OCI-LY1 (cell line): ENCODE measurements at regions not wholly inside any gene's neighbourhood (a gene's known extent, or its start where the extent isn't known, plus 50 kb on each side); places are given as distances from the start of the nearest gene placed in this dataset.

Source experiments
- H2AFZ ChIP-seq: fragments of 200-600 bp; sonication (generic), shearing (Covaris generic); 2 replicates; pipeline ENCODE4 v1.6.0; 2014; ENCODE audit warnings: antibody characterized with exemption, mild to moderate bottlenecking, low read length
- H3F3A ChIP-seq: fragments of 200-600 bp; sonication (generic), shearing (Covaris generic); 2 replicates; pipeline ENCODE4 v1.6.0; 2014; ENCODE audit warnings: mild to moderate bottlenecking, antibody characterized with exemption, low read length, moderate library complexity; ENCODE audit not compliant: insufficient read depth
- H3K27ac ChIP-seq: fragments of 200-600 bp; sonication (generic); 2 replicates; pipeline ENCODE4 v1.5.1; 2014; ENCODE audit warnings: low read length, mixed run types, mild to moderate bottlenecking, low read depth; ENCODE audit not compliant: poor library complexity, severe bottlenecking
- H3K27me3 ChIP-seq: fragments of 200-600 bp; sonication (generic); 2 replicates; pipeline ENCODE4 v1.6.0; 2014; ENCODE audit warnings: antibody characterized with exemption, mild to moderate bottlenecking, low read length, moderate library complexity; ENCODE audit not compliant: insufficient read depth
- H3K36me3 ChIP-seq: fragments of 200-600 bp; sonication (generic); 2 replicates; pipeline ENCODE4 v1.6.1; 2014; ENCODE audit warnings: mild to moderate bottlenecking, antibody characterized with exemption, low read length, moderate library complexity, mixed read lengths; ENCODE audit not compliant: insufficient read depth
- H3K4me1 ChIP-seq: fragments of 200-600 bp; sonication (generic); 2 replicates; pipeline ENCODE4 v1.5.1; 2014; ENCODE audit warnings: mild to moderate bottlenecking, low read length, moderate library complexity; ENCODE audit not compliant: insufficient read depth, severe bottlenecking
- H3K4me2 ChIP-seq: fragments of 200-600 bp; sonication (generic), shearing (Covaris generic); 2 replicates; pipeline ENCODE4 v1.6.1; 2014; ENCODE audit warnings: low read length
- H3K4me3 ChIP-seq: fragments of 200-600 bp; sonication (generic); 2 replicates; pipeline ENCODE4 v1.5.1; 2014; ENCODE audit warnings: low read length, low read depth, mild to moderate bottlenecking, mixed read lengths; ENCODE audit not compliant: poor library complexity, severe bottlenecking
- H3K79me2 ChIP-seq: fragments of 200-600 bp; shearing (Covaris generic); 2 replicates; pipeline ENCODE4 v1.6.1; 2016; ENCODE audit warnings: mixed run types, low read length, mixed read lengths; ENCODE audit not compliant: insufficient read depth
- H3K9ac ChIP-seq: fragments of 200-600 bp; sonication (generic), shearing (Covaris generic); 2 replicates; pipeline ENCODE4 v1.6.1; 2014; ENCODE audit warnings: mild to moderate bottlenecking, low read length, mixed read lengths
- H3K9me2 ChIP-seq: fragments of 200-600 bp; sonication (generic), shearing (Covaris generic); 2 replicates; pipeline ENCODE4 v1.6.1; 2014; ENCODE audit warnings: low read depth, mild to moderate bottlenecking, low read length, mixed read lengths
- H3K9me3 ChIP-seq: fragments of 200-600 bp; shearing (Covaris generic); 2 replicates; pipeline ENCODE4 v1.6.1; 2014; ENCODE audit warnings: low read length, mixed read lengths
- H4K20me1 ChIP-seq: fragments of 200-600 bp; sonication (generic), shearing (Covaris generic); 2 replicates; pipeline ENCODE4 v1.6.0; 2016; ENCODE audit warnings: mild to moderate bottlenecking, low read length; ENCODE audit not compliant: insufficient read depth
- EZH2 ChIP-seq: fragments of 200-600 bp; sonication (generic), shearing (Covaris generic); IDR thresholded peaks from 2 replicates; pipeline ENCODE4 v1.8.0; 2017; ENCODE audit warnings: borderline replicate concordance, mixed run types, mild to moderate bottlenecking, antibody characterized with exemption, low read length, moderate library complexity, mixed read lengths
- TF ChIP-seq, protein P1 (sequence below): fragments of 200-600 bp; sonication (generic), shearing (Covaris generic); IDR thresholded peaks from 2 replicates; pipeline ENCODE4 v1.5.1; 2017; ENCODE audit warnings: mild to moderate bottlenecking, antibody characterized with exemption, low read length, moderate library complexity, mixed read lengths

- no peak overlapping the region for H3K9ac ChIP-seq
- H2AFZ ChIP-seq, result no peak overlapping the region
- no peaks in the 10 kb centered on the region for H3K9me3 ChIP-seq
- no peaks in the 10 kb centered on the region for H3K27me3 ChIP-seq
- H3K4me1 ChIP-seq, result no peaks in the 10 kb centered on the region
- H3F3A ChIP-seq, result no peaks in the 10 kb centered on the region
- no peaks in the 10 kb centered on the region for H3K36me3 ChIP-seq
- H3K27ac ChIP-seq, result no peak overlapping the region
- H3K9me2 ChIP-seq, result no peaks in the 10 kb centered on the region
- TF ChIP-seq, protein P1, sequence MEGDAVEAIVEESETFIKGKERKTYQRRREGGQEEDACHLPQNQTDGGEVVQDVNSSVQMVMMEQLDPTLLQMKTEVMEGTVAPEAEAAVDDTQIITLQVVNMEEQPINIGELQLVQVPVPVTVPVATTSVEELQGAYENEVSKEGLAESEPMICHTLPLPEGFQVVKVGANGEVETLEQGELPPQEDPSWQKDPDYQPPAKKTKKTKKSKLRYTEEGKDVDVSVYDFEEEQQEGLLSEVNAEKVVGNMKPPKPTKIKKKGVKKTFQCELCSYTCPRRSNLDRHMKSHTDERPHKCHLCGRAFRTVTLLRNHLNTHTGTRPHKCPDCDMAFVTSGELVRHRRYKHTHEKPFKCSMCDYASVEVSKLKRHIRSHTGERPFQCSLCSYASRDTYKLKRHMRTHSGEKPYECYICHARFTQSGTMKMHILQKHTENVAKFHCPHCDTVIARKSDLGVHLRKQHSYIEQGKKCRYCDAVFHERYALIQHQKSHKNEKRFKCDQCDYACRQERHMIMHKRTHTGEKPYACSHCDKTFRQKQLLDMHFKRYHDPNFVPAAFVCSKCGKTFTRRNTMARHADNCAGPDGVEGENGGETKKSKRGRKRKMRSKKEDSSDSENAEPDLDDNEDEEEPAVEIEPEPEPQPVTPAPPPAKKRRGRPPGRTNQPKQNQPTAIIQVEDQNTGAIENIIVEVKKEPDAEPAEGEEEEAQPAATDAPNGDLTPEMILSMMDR, result no peak
- TF ChIP-seq EZH2, result no peak
- no peak overlapping the region for H3K4me3 ChIP-seq
- no peaks in the 10 kb centered on the region for H3K79me2 ChIP-seq
- no peak overlapping the region for H3K4me2 ChIP-seq
- H4K20me1 ChIP-seq, result no peaks in the 10 kb centered on the region
Observed at GRCh38 chr10:36301139-36301538, 659.0 kb upstream of the FZD8 start.

DNA sequence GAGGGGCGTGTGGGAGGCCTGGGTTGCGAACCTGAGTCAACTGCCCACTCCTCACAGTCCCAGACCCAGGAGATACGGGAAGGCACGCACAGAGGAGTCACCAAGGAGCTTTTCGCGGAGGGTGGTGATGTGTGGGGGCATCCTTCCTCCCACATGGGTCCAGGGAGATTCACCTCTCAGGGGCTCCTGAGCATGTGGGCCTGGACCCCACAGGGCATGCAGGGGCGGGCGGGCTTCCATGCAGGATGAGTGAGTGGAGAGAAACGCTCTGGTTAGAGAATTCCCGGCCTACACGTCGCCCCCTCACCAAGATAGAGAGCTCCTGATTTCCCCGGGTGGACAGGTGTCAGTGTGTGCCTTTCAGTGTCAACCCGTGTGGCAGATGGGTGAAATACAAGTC is 641.7 kb upstream of the FZD8 start:
- no peak overlapping the region for H3K4me2 ChIP-seq
- H2AFZ ChIP-seq, result no peak overlapping the region
- H3K9me3 ChIP-seq, result peaks cover 4% of the 10 kb centered on the region; the same call in 1 of the 2 replicates
- no peaks in the 10 kb centered on the region for H3K79me2 ChIP-seq
- H3K36me3 ChIP-seq, result no peaks in the 10 kb centered on the region
- H3K27ac ChIP-seq, result no peak overlapping the region
- no peaks in the 10 kb centered on the region for H3K9me2 ChIP-seq
- no peak overlapping the region for H3K4me3 ChIP-seq
- no peak for TF ChIP-seq EZH2
- TF ChIP-seq, protein P1, result no peak
- H3K9ac ChIP-seq, result no peak overlapping the region
- no peaks in the 10 kb centered on the region for H4K20me1 ChIP-seq
- no peaks in the 10 kb centered on the region for H3K27me3 ChIP-seq
- H3F3A ChIP-seq, result no peaks in the 10 kb centered on the region
- no peaks in the 10 kb centered on the region for H3K4me1 ChIP-seq

DNA sequence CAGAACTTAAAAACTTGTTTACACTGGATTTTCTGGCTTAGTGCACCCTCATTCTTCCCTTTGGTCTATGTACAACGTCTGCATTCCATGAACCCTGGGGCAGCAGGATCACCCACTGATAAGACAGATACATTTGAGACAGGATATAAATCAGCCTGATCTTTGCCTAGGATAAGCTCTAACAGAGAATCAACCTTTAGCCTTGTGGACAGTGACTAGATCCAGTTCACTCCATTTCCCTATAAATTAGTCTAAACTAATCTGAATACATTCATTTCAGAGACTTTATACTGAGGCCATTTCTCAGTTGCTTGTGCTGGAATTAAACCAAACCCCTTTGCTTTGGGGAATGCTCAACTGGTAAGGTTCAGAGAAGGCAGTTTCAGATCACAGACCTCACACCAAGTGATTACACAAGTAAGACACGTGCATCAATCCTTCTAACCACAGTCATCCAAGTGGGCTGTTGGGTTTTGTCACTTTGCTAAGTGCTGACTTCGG is 639.8 kb upstream of the FZD8 start:
- Histone ChIP-seq H2AFZ (no peak overlapping the region), H3K9ac (no peak overlapping the region), H3K36me3 (no peaks in the 10 kb centered on the region), H3K4me1 (no peaks in the 10 kb centered on the region), H3K9me3 (no peaks in the 10 kb centered on the region), H3K27ac (no peak overlapping the region), H3K9me2 (no peaks in the 10 kb centered on the region), H3F3A (no peaks in the 10 kb centered on the region), H3K27me3 (no peaks in the 10 kb centered on the region), H3K4me3 (no peak overlapping the region), H3K4me2 (no peak overlapping the region), H3K79me2 (no peaks in the 10 kb centered on the region), H4K20me1 (no peaks in the 10 kb centered on the region)
- TF ChIP-seq EZH2, result no peak
- TF ChIP-seq, protein P1, result no peak
